Neural progenitor cell (in vitro differentiated cells): ENCODE measurements at regions not wholly inside any gene's neighbourhood (a gene's known extent, or its start where the extent isn't known, plus 50 kb on each side); places are given as distances from the start of the nearest gene placed in this dataset.
"Not testable (repeated sequence)": the region's sequence is repeated elsewhere in the genome, so short reads cannot be mapped to it uniquely, and the experiment has no call there.

Experiments used
- CTCF ChIP-seq: fragments of 200-600 bp; sonication (generic); IDR thresholded peaks from 2 replicates; pipeline ENCODE4 v1.5.1; 2017; ENCODE audit warnings: antibody characterized with exemption, mild to moderate bottlenecking
- EZH2 ChIP-seq: fragments of 200-600 bp; sonication (generic); IDR thresholded peaks from 2 replicates; pipeline ENCODE4 v1.6.1; 2017; ENCODE audit warnings: antibody characterized with exemption, mild to moderate bottlenecking, moderate library complexity
- EZH2phosphoT487 ChIP-seq: fragments of 200-600 bp; sonication (generic); IDR thresholded peaks from 2 replicates; pipeline ENCODE4 v1.6.1; 2017; ENCODE audit warnings: antibody characterized with exemption

GRCh38 chrX:988530-988929 is 223.9 kb downstream of the CRLF2 start:
- not testable (repeated sequence) for TF ChIP-seq CTCF, EZH2, EZH2phosphoT487
